HG03354 (cell line): ENCODE measurements at regions not wholly inside any gene's neighbourhood (a gene's known extent, or its start where the extent isn't known, plus 50 kb on each side); places are given as distances from the start of the nearest gene placed in this dataset.

Experiments
- ATAC-seq: cut with Tn5 transposase; IDR thresholded peaks from one replicate; pipeline ENCODE4 v1.9.1; 2021; ENCODE audit warnings: mild to moderate bottlenecking; ENCODE audit not compliant: unreplicated experiment, poor library complexity, severe bottlenecking

GRCh38 chr1:8179132-8179793, 138.7 kb upstream of the SLC45A1 start:
- no peak for ATAC-seq

GRCh38 chr1:8176279-8176678, 141.6 kb upstream of the SLC45A1 start:
- ATAC-seq, result no peak

- ATAC-seq, result no peak
Measured at GRCh38 chr1:8174807-8175206, 143.1 kb upstream of the SLC45A1 start.

GRCh38 chr1:8171751-8172464, 145.8 kb upstream of the ERRFI1 start:
- no peak for ATAC-seq

GRCh38 chr1:8170059-8170835, 144.1 kb upstream of the ERRFI1 start:
- peak; percentile 9 for ATAC-seq

GRCh38 chr1:8169364-8170058, 143.4 kb upstream of the ERRFI1 start:
- ATAC-seq, result peak; percentile 76

GRCh38 chr1:8167936-8168335, 141.8 kb upstream of the ERRFI1 start:
- ATAC-seq, result no peak

GRCh38 chr1:8166406-8166805, 140.3 kb upstream of the ERRFI1 start:
- ATAC-seq, result no peak

- no peak for ATAC-seq
Measured at GRCh38 chr1:8165595-8166360, 139.7 kb upstream of the ERRFI1 start.

GRCh38 chr1:8164670-8165069, 138.6 kb upstream of the ERRFI1 start:
- ATAC-seq, result no peak

GRCh38 chr1:8163039-8163438, 136.9 kb upstream of the ERRFI1 start:
- no peak for ATAC-seq

GRCh38 chr1:8162168-8162567, 136.1 kb upstream of the ERRFI1 start:
- no peak for ATAC-seq

- no peak for ATAC-seq
Measured at GRCh38 chr1:8161546-8162105, 135.5 kb upstream of the ERRFI1 start.

- no peak for ATAC-seq
Measured at GRCh38 chr1:8159470-8160024, 133.4 kb upstream of the ERRFI1 start.

GRCh38 chr1:8158995-8159394, 132.9 kb upstream of the ERRFI1 start:
- no peak for ATAC-seq

GRCh38 chr1:8157765-8158164, 131.7 kb upstream of the ERRFI1 start:
- ATAC-seq, result no peak

GRCh38 chr1:8155528-8156186, 129.5 kb upstream of the ERRFI1 start:
- no peak for ATAC-seq

GRCh38 chr1:8154621-8155052, 128.5 kb upstream of the ERRFI1 start:
- ATAC-seq, result no peak
